MM.1S (cell line): ENCODE measurements at regions not wholly inside any gene's neighbourhood (a gene's known extent, or its start where the extent isn't known, plus 50 kb on each side); places are given as distances from the start of the nearest gene placed in this dataset.

Experiments
- EZH2 ChIP-seq: fragments of 300-600 bp; sonication (generic); optimal IDR thresholded peaks from 2 replicates; pipeline ENCODE3; 2017; ENCODE audit warnings: low read depth, mild to moderate bottlenecking, antibody characterized with exemption, low read length, mixed read lengths
- EZH2phosphoT487 ChIP-seq: fragments of 300-600 bp; sonication (generic); IDR thresholded peaks from 2 replicates; pipeline ENCODE4 v1.6.1; 2018; ENCODE audit warnings: antibody characterized with exemption, low read length
- TF ChIP-seq, protein P1 (sequence below): fragments of 300-600 bp; sonication (generic); IDR thresholded peaks from 2 replicates; pipeline ENCODE4 v1.5.1; 2016; ENCODE audit warnings: antibody characterized with exemption, low read length, mixed read lengths

DNA sequence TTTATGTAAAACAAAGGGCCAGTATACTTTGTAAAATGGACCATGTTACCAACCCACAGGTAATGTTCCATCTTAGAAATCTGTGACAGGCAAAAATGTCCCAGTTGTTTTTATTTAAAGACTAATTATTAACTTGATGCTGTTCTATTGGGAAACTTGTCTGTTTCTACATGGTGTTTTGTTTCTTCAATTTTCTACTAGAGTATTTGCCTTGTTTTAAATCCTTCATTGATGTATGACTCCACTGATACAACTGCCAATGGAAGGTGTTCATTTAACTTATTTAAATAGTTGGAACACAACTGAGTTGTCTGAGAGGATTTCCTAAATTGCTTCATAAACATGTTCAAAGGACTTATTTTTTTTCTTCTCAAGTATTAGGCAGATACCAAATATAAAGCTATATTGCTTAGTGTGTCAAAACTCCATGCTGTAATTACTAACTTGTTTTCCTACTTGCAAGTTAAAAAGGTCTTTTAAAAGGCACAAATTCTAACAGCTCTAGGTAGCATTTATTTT is 152.0 kb upstream of the XPO1 start:
- no peak for TF ChIP-seq EZH2
- TF ChIP-seq, protein P1, sequence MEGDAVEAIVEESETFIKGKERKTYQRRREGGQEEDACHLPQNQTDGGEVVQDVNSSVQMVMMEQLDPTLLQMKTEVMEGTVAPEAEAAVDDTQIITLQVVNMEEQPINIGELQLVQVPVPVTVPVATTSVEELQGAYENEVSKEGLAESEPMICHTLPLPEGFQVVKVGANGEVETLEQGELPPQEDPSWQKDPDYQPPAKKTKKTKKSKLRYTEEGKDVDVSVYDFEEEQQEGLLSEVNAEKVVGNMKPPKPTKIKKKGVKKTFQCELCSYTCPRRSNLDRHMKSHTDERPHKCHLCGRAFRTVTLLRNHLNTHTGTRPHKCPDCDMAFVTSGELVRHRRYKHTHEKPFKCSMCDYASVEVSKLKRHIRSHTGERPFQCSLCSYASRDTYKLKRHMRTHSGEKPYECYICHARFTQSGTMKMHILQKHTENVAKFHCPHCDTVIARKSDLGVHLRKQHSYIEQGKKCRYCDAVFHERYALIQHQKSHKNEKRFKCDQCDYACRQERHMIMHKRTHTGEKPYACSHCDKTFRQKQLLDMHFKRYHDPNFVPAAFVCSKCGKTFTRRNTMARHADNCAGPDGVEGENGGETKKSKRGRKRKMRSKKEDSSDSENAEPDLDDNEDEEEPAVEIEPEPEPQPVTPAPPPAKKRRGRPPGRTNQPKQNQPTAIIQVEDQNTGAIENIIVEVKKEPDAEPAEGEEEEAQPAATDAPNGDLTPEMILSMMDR = no peak
- TF ChIP-seq EZH2phosphoT487 = no peak
